ENCODE measurements at regions not wholly inside any gene's neighbourhood (a gene's known extent, or its start where the extent isn't known, plus 50 kb on each side); places are given as distances from the start of the nearest gene placed in this dataset.

- no peaks in the 10 kb centered on the region for H3K27me3 ChIP-seq (ENCODE audit: control insufficient read depth in 2 of 2, insufficient read depth in 1 of 2, low read length in 1 of 2)
- H3K9me3 ChIP-seq (ENCODE audit: control insufficient read depth in 2 of 2, insufficient read depth in 1 of 2, low read length in 1 of 2): no peaks in the 10 kb centered on the region
- no peak overlapping the region for H3K4me3 ChIP-seq (ENCODE audit: low read length in 2 of 2)
- no peak overlapping the region for H3K27ac ChIP-seq (ENCODE audit: low read depth in 1 of 2, low read length in 1 of 2)
- no peak for DNase-seq (ENCODE audit: low read depth in 6 of 9, low spot score in 9 of 9)
- peaks cover 23 to 48% of the 10 kb centered on the region in 2 donors for H3K4me1 ChIP-seq (ENCODE audit: control insufficient read depth in 2 of 2, insufficient read depth in 2 of 2, low read length in 2 of 2)
- peaks cover 0 to 3% of the 10 kb centered on the region in 2 donors for H3K36me3 ChIP-seq (ENCODE audit: control insufficient read depth in 2 of 2, insufficient read depth in 2 of 2, low read length in 1 of 2)
- WGBS: 96% methylated on average over 4 of the region's 4 CpGs
Observed at GRCh38 chr20:60304931-60305330, 346.7 kb downstream of the CDH26 start.

- WGBS: 90% methylated on average over 3 of the region's 3 CpGs
- H3K36me3 ChIP-seq (ENCODE audit: control insufficient read depth in 2 of 2, insufficient read depth in 2 of 2, low read length in 1 of 2): peaks cover 0 to 3% of the 10 kb centered on the region in 2 donors
- no peak overlapping the region for H3K27ac ChIP-seq (ENCODE audit: low read depth in 1 of 2, low read length in 1 of 2)
- H3K27me3 ChIP-seq (ENCODE audit: control insufficient read depth in 2 of 2, insufficient read depth in 1 of 2, low read length in 1 of 2): no peaks in the 10 kb centered on the region
- no peak for DNase-seq (ENCODE audit: low read depth in 6 of 9, low spot score in 9 of 9)
- H3K9me3 ChIP-seq (ENCODE audit: control insufficient read depth in 2 of 2, insufficient read depth in 1 of 2, low read length in 1 of 2): no peaks in the 10 kb centered on the region
- H3K4me3 ChIP-seq (ENCODE audit: low read length in 2 of 2): no peak overlapping the region
- peaks cover 17 to 47% of the 10 kb centered on the region in 2 donors for H3K4me1 ChIP-seq (ENCODE audit: control insufficient read depth in 2 of 2, insufficient read depth in 2 of 2, low read length in 2 of 2)
Observed at GRCh38 chr20:60306105-60306504, 347.9 kb downstream of the CDH26 start.

- no peaks in the 10 kb centered on the region for H3K27me3 ChIP-seq (ENCODE audit: control insufficient read depth in 2 of 2, insufficient read depth in 1 of 2, low read length in 1 of 2)
- peaks cover 0 to 3% of the 10 kb centered on the region in 2 donors for H3K36me3 ChIP-seq (ENCODE audit: control insufficient read depth in 2 of 2, insufficient read depth in 2 of 2, low read length in 1 of 2)
- H3K27ac ChIP-seq (ENCODE audit: low read depth in 1 of 2, low read length in 1 of 2): no peak overlapping the region
- peaks cover 17 to 47% of the 10 kb centered on the region in 2 donors for H3K4me1 ChIP-seq (ENCODE audit: control insufficient read depth in 2 of 2, insufficient read depth in 2 of 2, low read length in 2 of 2)
- no peak for DNase-seq (ENCODE audit: low read depth in 6 of 9, low spot score in 9 of 9)
- H3K4me3 ChIP-seq (ENCODE audit: low read length in 2 of 2): no peak overlapping the region
- no peaks in the 10 kb centered on the region for H3K9me3 ChIP-seq (ENCODE audit: control insufficient read depth in 2 of 2, insufficient read depth in 1 of 2, low read length in 1 of 2)
- WGBS: 93% methylated on average over 7 of the region's 7 CpGs
Observed at GRCh38 chr20:60306551-60306950, 348.3 kb downstream of the CDH26 start.

GRCh38 chr20:60310560-60311349 is 352.5 kb downstream of the CDH26 start:
- Histone ChIP-seq H3K27me3 (ENCODE audit: control insufficient read depth in 2 of 2, insufficient read depth in 1 of 2, low read length in 1 of 2) (no peaks in the 10 kb centered on the region), H3K36me3 (ENCODE audit: control insufficient read depth in 2 of 2, insufficient read depth in 2 of 2, low read length in 1 of 2) (no peaks in the 10 kb centered on the region), H3K9me3 (ENCODE audit: control insufficient read depth in 2 of 2, insufficient read depth in 1 of 2, low read length in 1 of 2) (no peaks in the 10 kb centered on the region), H3K4me1 (ENCODE audit: control insufficient read depth in 2 of 2, insufficient read depth in 2 of 2, low read length in 2 of 2) (peaks cover 0 to 21% of the 10 kb centered on the region in 2 donors), H3K27ac (ENCODE audit: low read depth in 1 of 2, low read length in 1 of 2) (no peak overlapping the region), H3K4me3 (ENCODE audit: low read length in 2 of 2) (no peak overlapping the region)
- WGBS: 97% methylated on average over 13 of the region's 13 CpGs
- no peak for DNase-seq (ENCODE audit: low read depth in 6 of 9, low spot score in 9 of 9)

- H3K27ac ChIP-seq (ENCODE audit: low read depth in 1 of 2, low read length in 1 of 2): no peak overlapping the region
- H3K9me3 ChIP-seq (ENCODE audit: control insufficient read depth in 2 of 2, insufficient read depth in 1 of 2, low read length in 1 of 2): no peaks in the 10 kb centered on the region
- peaks cover 0 to 31% of the 10 kb centered on the region in 2 donors for H3K4me1 ChIP-seq (ENCODE audit: control insufficient read depth in 2 of 2, insufficient read depth in 2 of 2, low read length in 2 of 2)
- H3K4me3 ChIP-seq (ENCODE audit: low read length in 2 of 2): no peak overlapping the region
- no peaks in the 10 kb centered on the region for H3K36me3 ChIP-seq (ENCODE audit: control insufficient read depth in 2 of 2, insufficient read depth in 2 of 2, low read length in 1 of 2)
- no peak for DNase-seq (ENCODE audit: low read depth in 6 of 9, low spot score in 9 of 9)
- no peaks in the 10 kb centered on the region for H3K27me3 ChIP-seq (ENCODE audit: control insufficient read depth in 2 of 2, insufficient read depth in 1 of 2, low read length in 1 of 2)
- 76% methylated on average over 9 of the region's 9 CpGs for WGBS
Observed at GRCh38 chr20:60313191-60313590, 355.0 kb downstream of the CDH26 start.

- DNase-seq (ENCODE audit: low read depth in 6 of 9, low spot score in 9 of 9): no peak
- Histone ChIP-seq H3K27ac (ENCODE audit: low read depth in 1 of 2, low read length in 1 of 2) (no peak overlapping the region), H3K4me1 (ENCODE audit: control insufficient read depth in 2 of 2, insufficient read depth in 2 of 2, low read length in 2 of 2) (peaks cover 0 to 29% of the 10 kb centered on the region in 2 donors), H3K36me3 (ENCODE audit: control insufficient read depth in 2 of 2, insufficient read depth in 2 of 2, low read length in 1 of 2) (no peaks in the 10 kb centered on the region), H3K4me3 (ENCODE audit: low read length in 2 of 2) (no peak overlapping the region), H3K9me3 (ENCODE audit: control insufficient read depth in 2 of 2, insufficient read depth in 1 of 2, low read length in 1 of 2) (no peaks in the 10 kb centered on the region), H3K27me3 (ENCODE audit: control insufficient read depth in 2 of 2, insufficient read depth in 1 of 2, low read length in 1 of 2) (no peaks in the 10 kb centered on the region)
- WGBS: 77% methylated on average over 5 of the region's 5 CpGs
Observed at GRCh38 chr20:60313614-60314013, 355.4 kb downstream of the CDH26 start.

GRCh38 chr20:60314727-60315126 is 356.5 kb downstream of the CDH26 start:
- Histone ChIP-seq H3K9me3 (ENCODE audit: control insufficient read depth in 2 of 2, insufficient read depth in 1 of 2, low read length in 1 of 2) (no peaks in the 10 kb centered on the region), H3K4me1 (ENCODE audit: control insufficient read depth in 2 of 2, insufficient read depth in 2 of 2, low read length in 2 of 2) (peaks cover 0 to 32% of the 10 kb centered on the region in 2 donors), H3K36me3 (ENCODE audit: control insufficient read depth in 2 of 2, insufficient read depth in 2 of 2, low read length in 1 of 2) (no peaks in the 10 kb centered on the region), H3K4me3 (ENCODE audit: low read length in 2 of 2) (no peak overlapping the region), H3K27me3 (ENCODE audit: control insufficient read depth in 2 of 2, insufficient read depth in 1 of 2, low read length in 1 of 2) (no peaks in the 10 kb centered on the region), H3K27ac (ENCODE audit: low read depth in 1 of 2, low read length in 1 of 2) (no peak overlapping the region)
- 99% methylated on average over 3 of the region's 3 CpGs for WGBS
- no peak for DNase-seq (ENCODE audit: low read depth in 6 of 9, low spot score in 9 of 9)

- Histone ChIP-seq H3K36me3 (ENCODE audit: control insufficient read depth in 2 of 2, insufficient read depth in 2 of 2, low read length in 1 of 2) (no peaks in the 10 kb centered on the region), H3K27ac (ENCODE audit: low read depth in 1 of 2, low read length in 1 of 2) (no peak overlapping the region), H3K4me1 (ENCODE audit: control insufficient read depth in 2 of 2, insufficient read depth in 2 of 2, low read length in 2 of 2) (peaks cover 0 to 22% of the 10 kb centered on the region in 2 donors), H3K9me3 (ENCODE audit: control insufficient read depth in 2 of 2, insufficient read depth in 1 of 2, low read length in 1 of 2) (no peaks in the 10 kb centered on the region), H3K27me3 (ENCODE audit: control insufficient read depth in 2 of 2, insufficient read depth in 1 of 2, low read length in 1 of 2) (no peaks in the 10 kb centered on the region), H3K4me3 (ENCODE audit: low read length in 2 of 2) (no peak overlapping the region)
- WGBS: 80% methylated on average over 7 of the region's 7 CpGs
- no peak for DNase-seq (ENCODE audit: low read depth in 6 of 9, low spot score in 9 of 9)
Observed at GRCh38 chr20:60316476-60317158, 358.4 kb downstream of the CDH26 start.

- DNase-seq (ENCODE audit: low read depth in 6 of 9, low spot score in 9 of 9): no peak
- peaks cover 0 to 22% of the 10 kb centered on the region in 2 donors for H3K4me1 ChIP-seq (ENCODE audit: control insufficient read depth in 2 of 2, insufficient read depth in 2 of 2, low read length in 2 of 2)
- 93% methylated on average over 3 of the region's 3 CpGs for WGBS
- peaks cover 0 to 3% of the 10 kb centered on the region in 2 donors for H3K36me3 ChIP-seq (ENCODE audit: control insufficient read depth in 2 of 2, insufficient read depth in 2 of 2, low read length in 1 of 2)
- no peaks in the 10 kb centered on the region for H3K27me3 ChIP-seq (ENCODE audit: control insufficient read depth in 2 of 2, insufficient read depth in 1 of 2, low read length in 1 of 2)
- H3K9me3 ChIP-seq (ENCODE audit: control insufficient read depth in 2 of 2, insufficient read depth in 1 of 2, low read length in 1 of 2): no peaks in the 10 kb centered on the region
- no peak overlapping the region for H3K27ac ChIP-seq (ENCODE audit: low read depth in 1 of 2, low read length in 1 of 2)
- H3K4me3 ChIP-seq (ENCODE audit: low read length in 2 of 2): no peak overlapping the region
Observed at GRCh38 chr20:60317401-60317800, 359.2 kb downstream of the CDH26 start.

All from thymus (tissue), 11 donors.